GM18907 (cell line): ENCODE measurements at regions not wholly inside any gene's neighbourhood (a gene's known extent, or its start where the extent isn't known, plus 50 kb on each side); places are given as distances from the start of the nearest gene placed in this dataset.

ENCODE experiments used
- ATAC-seq: cut with Tn5 transposase; IDR thresholded peaks from one replicate; pipeline ENCODE4 v1.9.1; 2021; ENCODE audit warnings: mild to moderate bottlenecking, moderate library complexity; ENCODE audit not compliant: unreplicated experiment

DNA sequence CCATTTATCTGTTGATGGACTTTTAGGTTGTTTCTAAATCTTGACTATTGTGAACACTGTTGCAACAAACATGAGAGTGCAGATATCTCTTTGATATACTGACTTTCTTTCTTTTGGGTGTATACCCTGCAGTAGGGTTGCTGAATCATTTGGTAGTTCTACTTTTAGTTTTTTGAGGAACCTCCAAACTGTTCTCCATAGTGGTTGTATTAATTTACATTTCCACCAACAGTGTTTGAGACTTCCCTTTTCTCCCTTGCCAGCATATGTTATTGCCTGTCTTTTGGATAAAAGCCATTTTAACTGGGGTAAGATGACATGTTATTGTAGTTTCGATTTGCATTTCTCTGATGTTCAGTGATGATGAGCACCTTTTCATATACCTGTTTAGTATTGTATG is 330.0 kb downstream of the DDX10 start:
- ATAC-seq, result no peak

- no peak for ATAC-seq
Observed at GRCh38 chr11:108997826-108998225, 333.0 kb downstream of the DDX10 start.

- ATAC-seq, result no peak
Observed at GRCh38 chr11:109000531-109000930, 335.7 kb downstream of the DDX10 start.

GRCh38 chr11:109001585-109001984 is 336.7 kb downstream of the DDX10 start:
- no peak for ATAC-seq

- ATAC-seq, result no peak
Observed at GRCh38 chr11:109012991-109013390, 348.1 kb downstream of the DDX10 start.

GRCh38 chr11:109015283-109015682 is 350.4 kb downstream of the DDX10 start:
- ATAC-seq, result no peak

DNA sequence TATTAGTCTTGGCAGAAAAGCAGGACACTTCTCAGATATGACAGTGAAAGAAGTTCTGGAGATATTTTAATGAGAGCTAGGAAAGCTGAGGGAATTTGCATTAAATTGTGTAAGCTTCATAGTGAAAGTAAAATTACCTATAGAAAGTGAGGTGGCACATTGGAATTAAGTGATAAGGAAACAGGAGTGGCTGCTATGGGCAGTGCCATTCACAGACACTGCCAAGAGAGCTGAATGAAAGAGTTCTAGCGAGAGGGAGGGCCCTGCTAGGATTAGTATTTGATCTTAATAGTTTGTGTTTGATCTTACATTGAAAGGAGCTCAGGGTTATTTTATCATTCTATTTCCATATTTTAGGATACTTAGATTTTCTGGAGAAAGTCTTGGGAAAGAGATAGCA is 351.9 kb downstream of the DDX10 start:
- no peak for ATAC-seq

- ATAC-seq, result no peak
Observed at GRCh38 chr11:109017489-109017888, 352.6 kb downstream of the DDX10 start.

GRCh38 chr11:109018639-109019038 is 353.8 kb downstream of the DDX10 start:
- ATAC-seq, result no peak

GRCh38 chr11:109019342-109019936 is 354.6 kb downstream of the DDX10 start:
- ATAC-seq, result no peak

DNA sequence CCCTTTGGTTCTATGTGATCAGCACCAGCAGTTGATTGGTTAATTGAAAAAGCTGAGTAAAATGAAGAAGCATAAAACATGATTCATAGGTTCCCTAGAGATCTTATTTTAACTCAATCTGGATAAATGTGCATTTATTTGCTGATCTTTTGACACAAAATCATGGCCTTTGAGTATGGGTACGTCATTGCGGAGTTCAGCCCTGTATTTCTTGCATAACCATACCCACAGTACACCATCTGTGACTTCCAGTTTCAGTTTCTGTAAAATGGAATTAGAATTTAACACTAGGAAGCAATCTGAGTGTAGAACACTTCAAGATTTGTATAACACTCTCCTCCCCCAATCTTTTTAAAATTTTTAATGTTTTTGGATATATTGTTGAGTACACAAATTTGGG is 358.2 kb downstream of the DDX10 start:
- no peak for ATAC-seq

DNA sequence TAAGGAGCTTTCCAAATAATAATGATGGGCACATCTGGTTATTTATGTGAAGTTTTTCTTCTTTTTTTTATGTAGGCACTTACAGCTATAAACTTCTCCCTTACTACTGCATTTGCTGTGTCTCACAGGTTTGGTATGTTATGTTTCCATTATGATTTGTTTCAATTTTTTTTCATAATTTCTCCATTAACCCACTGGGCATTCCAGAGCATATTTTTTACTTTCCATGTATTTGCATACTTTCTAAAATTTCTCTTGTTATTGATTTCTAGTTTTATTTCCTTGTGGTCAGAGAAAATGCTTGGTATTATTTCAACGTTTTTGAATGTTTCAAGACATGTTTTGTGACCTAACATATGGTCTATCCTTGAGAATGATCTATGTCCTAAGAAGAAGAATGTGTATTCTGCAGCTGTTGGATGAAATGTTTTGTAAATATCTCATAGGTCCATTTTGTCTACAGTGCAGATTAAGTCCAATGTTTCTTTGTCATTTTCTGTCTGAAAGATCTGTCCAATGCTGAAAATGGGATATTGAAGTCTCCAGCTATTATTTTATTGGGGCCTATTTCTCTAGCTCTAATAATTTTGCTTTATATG is 362.1 kb downstream of the DDX10 start:
- no peak for ATAC-seq

DNA sequence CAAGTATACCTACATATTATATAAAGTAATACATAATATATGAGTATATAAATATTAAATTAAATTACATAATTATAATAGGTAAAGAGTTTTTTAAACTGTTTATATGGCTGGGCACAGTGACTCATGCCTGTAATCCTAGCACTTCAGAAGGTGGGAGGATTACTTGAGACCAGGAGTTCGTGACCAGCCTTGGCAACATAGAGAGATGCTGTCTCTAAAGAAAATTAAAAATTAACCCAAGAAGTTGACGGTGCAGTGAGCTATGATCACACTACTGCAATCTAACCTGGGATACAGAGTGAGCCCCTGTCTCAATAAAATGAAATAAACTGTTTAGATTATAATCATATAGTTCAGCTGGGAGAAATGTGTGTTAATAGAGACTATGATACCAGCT is 363.0 kb downstream of the DDX10 start:
- ATAC-seq, result no peak

DNA sequence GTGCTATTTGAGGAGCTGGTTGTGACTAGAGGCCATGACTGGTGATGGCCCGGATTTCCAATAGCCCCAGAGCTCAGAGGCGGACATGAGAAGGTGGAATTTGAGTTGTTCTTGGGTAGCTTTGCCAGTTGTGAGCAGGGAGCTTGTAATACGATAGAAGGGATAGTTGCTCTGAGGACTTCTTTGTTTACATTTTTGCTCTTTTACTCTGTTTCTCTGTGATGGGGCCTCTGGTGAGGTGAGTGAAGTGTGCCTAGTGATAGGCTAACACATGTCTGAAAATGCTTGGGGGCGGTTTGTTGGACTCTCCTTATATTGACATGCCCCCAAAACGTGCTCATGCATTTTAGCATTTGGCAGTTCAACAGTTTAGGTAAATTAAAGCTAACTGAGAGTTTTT is 365.1 kb downstream of the DDX10 start:
- no peak for ATAC-seq

- ATAC-seq, result no peak
Observed at GRCh38 chr11:109033627-109034338, 368.9 kb downstream of the DDX10 start.

- ATAC-seq, result no peak
Observed at GRCh38 chr11:109034339-109034696, 369.4 kb downstream of the DDX10 start.

DNA sequence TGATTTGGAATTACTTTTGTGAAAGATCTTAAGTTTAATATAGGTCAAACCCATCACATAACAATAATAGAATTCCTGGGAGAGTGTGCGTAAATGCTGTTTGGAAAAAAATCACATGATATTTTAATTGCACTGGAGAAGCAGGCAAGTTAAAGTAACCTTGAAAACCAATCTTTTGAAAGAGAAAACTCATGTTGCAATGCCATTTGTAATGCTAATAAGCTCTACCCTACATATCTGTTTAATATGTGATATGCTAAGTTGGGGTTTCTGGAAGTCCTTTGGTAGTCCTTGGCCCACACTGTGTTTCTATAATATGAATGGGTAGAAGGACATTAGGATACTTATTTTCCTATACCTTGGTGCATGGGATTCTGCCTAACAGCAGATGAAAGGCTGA is 370.4 kb downstream of the DDX10 start:
- no peak for ATAC-seq

GRCh38 chr11:109036011-109036410 is 371.1 kb downstream of the DDX10 start:
- no peak for ATAC-seq

- no peak for ATAC-seq
Observed at GRCh38 chr11:109037856-109038780, 373.2 kb downstream of the DDX10 start.

DNA sequence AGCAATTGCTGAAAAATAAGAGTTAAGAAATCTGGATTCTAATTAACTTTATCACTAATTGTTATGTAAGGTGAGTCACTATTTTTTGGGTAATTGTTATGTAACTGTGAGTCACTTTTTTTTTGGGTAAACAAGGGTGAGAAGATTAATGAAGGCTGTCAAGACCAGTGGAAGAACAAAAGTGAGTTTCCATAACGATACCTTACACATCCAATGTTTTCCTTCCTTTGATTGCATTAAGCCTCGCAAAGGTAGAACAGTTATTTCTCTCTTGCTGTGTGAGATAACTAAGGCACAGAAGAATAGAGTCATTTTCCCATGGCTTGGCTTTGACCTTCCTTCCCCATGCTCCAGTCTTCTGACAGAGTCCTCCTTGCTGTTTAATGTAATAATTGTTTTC is 374.7 kb downstream of the DDX10 start:
- no peak for ATAC-seq

GRCh38 chr11:109040303-109040702 is 375.4 kb downstream of the DDX10 start:
- no peak for ATAC-seq
